B cell (primary cell): ENCODE measurements at regions not wholly inside any gene's neighbourhood (a gene's known extent, or its start where the extent isn't known, plus 50 kb on each side); places are given as distances from the start of the nearest gene placed in this dataset.

Source experiments
- ATAC-seq: fragments of 200-7000 bp; cut with Tn5 transposase; one replicate; pipeline ENCODE4 v1.10.0; 2021; ENCODE audit warnings: low read depth, mild to moderate bottlenecking, moderate number of reproducible peaks, moderate library complexity
- CTCF ChIA-PET: fragments of 350-600 bp; sonication (Branson Sonifier 250); formaldehyde crosslinking; loops from one replicate; lab custom pipeline; 2021; ENCODE audit warnings: antibody characterized with exemption, inconsistent platforms; lab: Charles Lee
- POLR2A ChIA-PET: fragments of 350-600 bp; sonication (Branson Sonifier 250); formaldehyde crosslinking; loops from one replicate; lab custom pipeline; 2021; ENCODE audit warnings: antibody characterized with exemption; lab: Charles Lee
- DNase-seq: peaks from one replicate; pipeline ENCODE4 v3.0.0; 2013
- H2AFZ ChIP-seq: 2 replicates; pipeline ENCODE4 v1.6.1; 2012; ENCODE audit warnings: mild to moderate bottlenecking, low read depth, low read length; ENCODE audit not compliant: insufficient read depth, poor library complexity, severe bottlenecking
- H3K27ac ChIP-seq, 2 donors: 1 replicate in 1 of 2; 2 replicates in 1 of 2; pipeline ENCODE4 v1.5.1; 2012 to 2013; ENCODE audit warnings: low read length in 2 of 2, mild to moderate bottlenecking in 2 of 2, moderate library complexity in 1 of 2
- H3K27me3 ChIP-seq, 4 experiments: fragments of 200-600 bp in 1 of 4; sonication (generic) in 1 of 4; replicated peaks in 1 of 4; 1 replicate in 2 of 4; 2 replicates in 2 of 4; pipeline versions ENCODE4 v1.6.1 to v1.7.0; 2013 to 2016; ENCODE audit warnings: low read length in 3 of 4, mild to moderate bottlenecking in 2 of 4, mixed read lengths in 1 of 4, moderate library complexity in 1 of 4; ENCODE audit not compliant: insufficient read depth in 4 of 4, control insufficient read depth in 3 of 4; ENCODE audit errors: control extremely low read depth in 1 of 4
- H3K36me3 ChIP-seq, 2 experiments: replicated peaks in 1 of 2; 1 replicate in 1 of 2; 2 replicates in 1 of 2; pipeline versions ENCODE4 v1.6.1 to v1.7.1; 2013; ENCODE audit warnings: low read length in 1 of 2; ENCODE audit not compliant: insufficient read depth in 2 of 2, control insufficient read depth in 1 of 2; ENCODE audit errors: control extremely low read depth in 1 of 2, extremely low read depth in 1 of 2
- H3K4me1 ChIP-seq, 2 donors: fragments of 200-600 bp in 1 of 2; sonication (generic) in 1 of 2; 1 replicate in 1 of 2; 2 replicates in 1 of 2; pipeline versions ENCODE4 v1.5.1 to v1.6.1; 2013 to 2017; ENCODE audit warnings: low read length in 2 of 2; ENCODE audit not compliant: control insufficient read depth in 2 of 2, insufficient read depth in 2 of 2
- H3K4me2 ChIP-seq: replicated peaks from 2 replicates; pipeline ENCODE3; 2012; ENCODE audit warnings: mild to moderate bottlenecking, low read depth, low read length; ENCODE audit not compliant: poor library complexity, severe bottlenecking
- H3K4me3 ChIP-seq, 5 experiments: fragments of 200-600 bp in 1 of 5; sonication (generic) in 1 of 5; 1 replicate in 3 of 5; 2 replicates in 2 of 5; pipeline versions ENCODE4 v1.5.1 to v1.7.0; 2011 to 2016; ENCODE audit warnings: low read length in 4 of 5, mild to moderate bottlenecking in 4 of 5, low read depth in 2 of 5, control low read depth in 1 of 5, moderate library complexity in 1 of 5; ENCODE audit not compliant: insufficient read depth in 1 of 5; ENCODE audit errors: control extremely low read depth in 1 of 5, extremely low read depth in 1 of 5
- H3K79me2 ChIP-seq: fragments of 200-600 bp; sonication (generic); one replicate; pipeline ENCODE4 v1.6.0; 2016; ENCODE audit warnings: low read length; ENCODE audit not compliant: control insufficient read depth, insufficient read depth
- H3K9ac ChIP-seq: fragments of 200-600 bp; sonication (generic); 2 replicates; pipeline ENCODE4 v1.6.1; 2017; ENCODE audit warnings: mild to moderate bottlenecking, low read length, moderate library complexity
- H3K9me3 ChIP-seq, 3 donors: one replicate each; pipeline versions ENCODE4 v1.6.1 to v1.7.1; 2013; ENCODE audit warnings: low read length in 2 of 3; ENCODE audit not compliant: control insufficient read depth in 2 of 3, insufficient read depth in 1 of 3; ENCODE audit errors: control extremely low read depth in 1 of 3
- H4K20me1 ChIP-seq: 2 replicates; pipeline ENCODE4 v1.6.0; 2012; ENCODE audit warnings: mild to moderate bottlenecking, low read length; ENCODE audit not compliant: insufficient read depth, control insufficient read depth, poor library complexity, severe bottlenecking
- H3K27ac Mint-ChIP-seq: one replicate; pipeline ENCODE4 v1.8.0; 2021; ENCODE audit warnings: mixed read lengths
- H3K27me3 Mint-ChIP-seq: one replicate; pipeline ENCODE4 v1.8.0; 2021; ENCODE audit warnings: mixed read lengths
- H3K4me1 Mint-ChIP-seq: one replicate; pipeline ENCODE4 v1.8.0; 2021; ENCODE audit warnings: mixed read lengths
- H3K4me3 Mint-ChIP-seq: one replicate; pipeline ENCODE4 v1.8.0; 2021; ENCODE audit warnings: mixed read lengths
- H3K9me3 Mint-ChIP-seq: one replicate; pipeline ENCODE4 v1.8.0; 2022; ENCODE audit warnings: mixed read lengths; ENCODE audit not compliant: insufficient read depth
- EZH2 ChIP-seq: IDR thresholded peaks from 2 replicates; pipeline ENCODE4 v1.6.1; 2012; ENCODE audit warnings: borderline replicate concordance, low read depth, mild to moderate bottlenecking, moderate library complexity, low read length; ENCODE audit not compliant: insufficient read depth, poor library complexity, severe bottlenecking
- WGBS: methylation state at CpG from one replicate; pipeline ENCODE4 v1.1.5; 2013; ENCODE audit warnings: missing lambda C conversion rate; ENCODE audit not compliant: insufficient coverage; 5-methylcytosine and 5-hydroxymethylcytosine counted together
- intact Hi-C: fragments of 100-400 bp; cut with micrococcal nuclease; formaldehyde crosslinking; loops from one replicate; pipeline ENCODE4 v1.10.0; 2022
- TF ChIP-seq, protein P1 (sequence below): fragments of 200-600 bp; IDR thresholded peaks from one replicate; pipeline ENCODE4 v1.8.0; 2022; ENCODE audit warnings: antibody characterized with exemption, mild to moderate bottlenecking

DNA sequence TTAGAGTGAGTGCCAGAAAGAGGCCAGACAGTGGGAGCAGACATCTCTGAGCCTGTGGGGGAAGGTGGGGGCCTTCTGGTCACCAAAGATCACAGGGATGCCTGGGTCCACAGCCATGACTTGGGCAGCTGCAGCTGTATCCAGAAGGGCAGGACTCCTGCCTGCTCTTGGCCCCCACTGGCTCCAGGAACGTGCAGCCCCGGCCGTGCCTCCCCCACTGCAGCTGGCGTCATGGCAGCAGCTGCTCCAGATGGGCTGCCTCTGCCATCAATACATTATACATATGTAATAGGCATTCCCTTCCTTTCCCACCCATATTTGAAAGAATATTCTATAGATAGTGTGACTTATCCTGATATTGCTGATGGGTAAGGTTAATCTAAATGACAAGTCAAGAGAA is 195.5 kb upstream of the SNX19 start:
- Histone ChIP-seq H3K79me2 (no peaks in the 10 kb centered on the region), H3K9ac (no peak overlapping the region), H3K36me3 (no peaks in the 10 kb centered on the region), H3K27me3 (no peaks in the 10 kb centered on the region), H2AFZ (no peak overlapping the region), H3K4me1 (no peaks in the 10 kb centered on the region), H3K9me3 (peaks cover 0 to 20% (median 0%) of the 10 kb centered on the region in 3 donors), H4K20me1 (no peaks in the 10 kb centered on the region), H3K27ac (no peak overlapping the region), H3K4me3 (no peak overlapping the region), H3K4me2 (no peak overlapping the region)
- POLR2A ChIA-PET, result no interaction called here
- ATAC-seq (no peak), DNase-seq (no peak)
- TF ChIP-seq, protein P1, sequence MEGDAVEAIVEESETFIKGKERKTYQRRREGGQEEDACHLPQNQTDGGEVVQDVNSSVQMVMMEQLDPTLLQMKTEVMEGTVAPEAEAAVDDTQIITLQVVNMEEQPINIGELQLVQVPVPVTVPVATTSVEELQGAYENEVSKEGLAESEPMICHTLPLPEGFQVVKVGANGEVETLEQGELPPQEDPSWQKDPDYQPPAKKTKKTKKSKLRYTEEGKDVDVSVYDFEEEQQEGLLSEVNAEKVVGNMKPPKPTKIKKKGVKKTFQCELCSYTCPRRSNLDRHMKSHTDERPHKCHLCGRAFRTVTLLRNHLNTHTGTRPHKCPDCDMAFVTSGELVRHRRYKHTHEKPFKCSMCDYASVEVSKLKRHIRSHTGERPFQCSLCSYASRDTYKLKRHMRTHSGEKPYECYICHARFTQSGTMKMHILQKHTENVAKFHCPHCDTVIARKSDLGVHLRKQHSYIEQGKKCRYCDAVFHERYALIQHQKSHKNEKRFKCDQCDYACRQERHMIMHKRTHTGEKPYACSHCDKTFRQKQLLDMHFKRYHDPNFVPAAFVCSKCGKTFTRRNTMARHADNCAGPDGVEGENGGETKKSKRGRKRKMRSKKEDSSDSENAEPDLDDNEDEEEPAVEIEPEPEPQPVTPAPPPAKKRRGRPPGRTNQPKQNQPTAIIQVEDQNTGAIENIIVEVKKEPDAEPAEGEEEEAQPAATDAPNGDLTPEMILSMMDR, result no peak
- TF ChIP-seq EZH2, result no peak
- H3K4me1 Mint-ChIP-seq, result no peaks in the 10 kb centered on the region
- H3K27me3 Mint-ChIP-seq, result no peaks in the 10 kb centered on the region
- CTCF ChIA-PET, result no interaction called here
- peaks cover 3% of the 10 kb centered on the region for H3K9me3 Mint-ChIP-seq
- no peak overlapping the region for H3K27ac Mint-ChIP-seq
- no CpG with 5 or more reads among the region's 4 CpGs for WGBS
- intact Hi-C loops, result no loop called here
- H3K4me3 Mint-ChIP-seq, result no peak overlapping the region

DNA sequence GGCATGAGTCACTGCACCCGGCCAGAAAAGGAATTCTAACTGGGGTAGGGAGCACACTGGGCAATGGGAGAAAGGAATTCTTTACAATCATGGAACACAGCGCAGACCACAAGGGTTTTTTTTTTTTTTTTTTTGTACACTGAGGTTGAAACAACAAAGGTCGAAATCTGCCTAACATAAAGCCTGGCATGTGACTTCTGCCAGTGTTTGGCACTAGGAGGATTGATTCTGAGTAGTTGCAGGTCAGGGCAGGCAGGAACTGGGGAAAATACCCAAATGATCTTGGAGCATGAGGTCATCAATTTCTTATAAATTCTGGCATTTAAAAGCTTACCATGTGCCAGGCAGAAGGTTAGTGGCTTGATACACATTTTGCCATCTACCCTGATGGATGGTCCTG is 202.0 kb upstream of the SNX19 start:
- no peak overlapping the region for H3K9ac ChIP-seq
- Mint-ChIP-seq H3K9me3 (peaks cover 3% of the 10 kb centered on the region), H3K4me3 (no peak overlapping the region), H3K27me3 (no peaks in the 10 kb centered on the region), H3K4me1 (no peaks in the 10 kb centered on the region), H3K27ac (no peak overlapping the region)
- ChIA-PET POLR2A (no interaction called here), CTCF (no interaction called here)
- no peaks in the 10 kb centered on the region for H3K36me3 ChIP-seq
- H3K4me2 ChIP-seq, result no peak overlapping the region
- DNase-seq (no peak), ATAC-seq (no peak)
- no peak overlapping the region for H2AFZ ChIP-seq
- H3K27ac ChIP-seq, result no peak overlapping the region
- no peaks in the 10 kb centered on the region for H4K20me1 ChIP-seq
- intact Hi-C loops, result no loop called here
- H3K4me3 ChIP-seq, result no peak overlapping the region
- no peaks in the 10 kb centered on the region for H3K79me2 ChIP-seq
- WGBS, result 83% methylated on average over 2 of the region's 3 CpGs
- H3K27me3 ChIP-seq, result no peaks in the 10 kb centered on the region
- H3K9me3 ChIP-seq, result peaks cover 0 to 3% (median 0%) of the 10 kb centered on the region in 3 donors
- no peaks in the 10 kb centered on the region for H3K4me1 ChIP-seq
- TF ChIP-seq, protein P1, result no peak
- no peak for TF ChIP-seq EZH2
